ENCODE measurements at regions not wholly inside any gene's neighbourhood (a gene's known extent, or its start where the extent isn't known, plus 50 kb on each side); places are given as distances from the start of the nearest gene placed in this dataset.
"Not testable (repeated sequence)": the region's sequence is repeated elsewhere in the genome, so short reads cannot be mapped to it uniquely, and the experiment has no call there.

GRCh38 chr5:77908787-77909186 is 132.6 kb upstream of the TBCA start:
- no peaks in the 10 kb centered on the region for H3K4me1 ChIP-seq (ENCODE audit: control insufficient read depth, insufficient read depth, low read length, poor library complexity, severe bottlenecking)
- WGBS, 2 experiments (ENCODE audit: insufficient coverage in 2 of 2): 83 to 86% methylated on average over 1 to 3 of the region's 3 CpGs
- no peaks in the 10 kb centered on the region for H3K36me3 ChIP-seq (ENCODE audit: control insufficient read depth, insufficient read depth, low read length)
- no peak overlapping the region for H3K4me3 ChIP-seq (ENCODE audit: extremely low read depth, insufficient read depth, low read length, poor library complexity, severe bottlenecking)
- no peaks in the 10 kb centered on the region for H3K9me3 ChIP-seq (ENCODE audit: control insufficient read depth, low read length)
- H3K27ac ChIP-seq (ENCODE audit: low read depth, low read length, severe bottlenecking): no peak overlapping the region

GRCh38 chr5:77907786-77908185 is 131.6 kb upstream of the TBCA start:
- Histone ChIP-seq H3K27ac (ENCODE audit: low read depth, low read length, severe bottlenecking) (no peak overlapping the region), H3K4me3 (ENCODE audit: extremely low read depth, insufficient read depth, low read length, poor library complexity, severe bottlenecking) (no peak overlapping the region), H3K4me1 (ENCODE audit: control insufficient read depth, insufficient read depth, low read length, poor library complexity, severe bottlenecking) (no peaks in the 10 kb centered on the region), H3K36me3 (ENCODE audit: control insufficient read depth, insufficient read depth, low read length) (no peaks in the 10 kb centered on the region), H3K9me3 (ENCODE audit: control insufficient read depth, low read length) (no peaks in the 10 kb centered on the region)
- WGBS, 2 experiments (ENCODE audit: insufficient coverage in 2 of 2): 83 to 100% methylated on average over 1 of the region's 2 CpGs

GRCh38 chr5:77906806-77907205 is 130.7 kb upstream of the TBCA start:
- no peaks in the 10 kb centered on the region for H3K4me1 ChIP-seq (ENCODE audit: control insufficient read depth, insufficient read depth, low read length, poor library complexity, severe bottlenecking)
- WGBS, 2 experiments (ENCODE audit: insufficient coverage in 2 of 2): 97 to 100% methylated on average over 4 to 6 of the region's 8 CpGs
- no peaks in the 10 kb centered on the region for H3K36me3 ChIP-seq (ENCODE audit: control insufficient read depth, insufficient read depth, low read length)
- no peaks in the 10 kb centered on the region for H3K9me3 ChIP-seq (ENCODE audit: control insufficient read depth, low read length)
- H3K27ac ChIP-seq (ENCODE audit: low read depth, low read length, severe bottlenecking): no peak overlapping the region
- no peak overlapping the region for H3K4me3 ChIP-seq (ENCODE audit: extremely low read depth, insufficient read depth, low read length, poor library complexity, severe bottlenecking)

- H3K4me3 ChIP-seq (ENCODE audit: extremely low read depth, insufficient read depth, low read length, poor library complexity, severe bottlenecking): no peak overlapping the region
- H3K9me3 ChIP-seq (ENCODE audit: control insufficient read depth, low read length): no peaks in the 10 kb centered on the region
- H3K4me1 ChIP-seq (ENCODE audit: control insufficient read depth, insufficient read depth, low read length, poor library complexity, severe bottlenecking): no peaks in the 10 kb centered on the region
- H3K27ac ChIP-seq (ENCODE audit: low read depth, low read length, severe bottlenecking): no peak overlapping the region
- no peaks in the 10 kb centered on the region for H3K36me3 ChIP-seq (ENCODE audit: control insufficient read depth, insufficient read depth, low read length)
- no CpG with 5 or more reads among the region's 3 CpGs for WGBS, 2 experiments (ENCODE audit: insufficient coverage in 2 of 2)
Measured at GRCh38 chr5:77904362-77904761, 128.2 kb upstream of the TBCA start.

GRCh38 chr5:77900691-77901090 is 124.6 kb upstream of the TBCA start:
- Histone ChIP-seq H3K36me3 (ENCODE audit: control insufficient read depth, insufficient read depth, low read length) (no peaks in the 10 kb centered on the region), H3K27ac (ENCODE audit: low read depth, low read length, severe bottlenecking) (no peak overlapping the region), H3K4me1 (ENCODE audit: control insufficient read depth, insufficient read depth, low read length, poor library complexity, severe bottlenecking) (no peaks in the 10 kb centered on the region), H3K9me3 (ENCODE audit: control insufficient read depth, low read length) (no peaks in the 10 kb centered on the region), H3K4me3 (ENCODE audit: extremely low read depth, insufficient read depth, low read length, poor library complexity, severe bottlenecking) (no peak overlapping the region)
- WGBS, 2 experiments (ENCODE audit: insufficient coverage in 2 of 2): 80 to 100% methylated on average over 1 of the region's 3 CpGs

- Histone ChIP-seq H3K36me3 (ENCODE audit: control insufficient read depth, insufficient read depth, low read length) (no peaks in the 10 kb centered on the region), H3K4me1 (ENCODE audit: control insufficient read depth, insufficient read depth, low read length, poor library complexity, severe bottlenecking) (peaks cover 1% of the 10 kb centered on the region), H3K4me3 (ENCODE audit: extremely low read depth, insufficient read depth, low read length, poor library complexity, severe bottlenecking) (no peak overlapping the region), H3K9me3 (ENCODE audit: control insufficient read depth, low read length) (no peaks in the 10 kb centered on the region), H3K27ac (ENCODE audit: low read depth, low read length, severe bottlenecking) (no peak overlapping the region)
- 100% methylated on average over 1 to 2 of the region's 2 CpGs for WGBS, 2 experiments (ENCODE audit: insufficient coverage in 2 of 2)
Measured at GRCh38 chr5:77898385-77898784, 122.2 kb upstream of the TBCA start.

- Histone ChIP-seq H3K36me3 (ENCODE audit: control insufficient read depth, insufficient read depth, low read length) (no peaks in the 10 kb centered on the region), H3K27ac (ENCODE audit: low read depth, low read length, severe bottlenecking) (no peak overlapping the region), H3K9me3 (ENCODE audit: control insufficient read depth, low read length) (no peaks in the 10 kb centered on the region), H3K4me1 (ENCODE audit: control insufficient read depth, insufficient read depth, low read length, poor library complexity, severe bottlenecking) (peaks cover 13% of the 10 kb centered on the region), H3K4me3 (ENCODE audit: extremely low read depth, insufficient read depth, low read length, poor library complexity, severe bottlenecking) (no peak overlapping the region)
- WGBS, 2 experiments (ENCODE audit: insufficient coverage in 2 of 2): 72 to 90% methylated on average over 2 of the region's 3 CpGs
Measured at GRCh38 chr5:77896338-77896737, 120.2 kb upstream of the TBCA start.

GRCh38 chr5:77894103-77894502 is 118.0 kb upstream of the TBCA start:
- WGBS, 2 experiments (ENCODE audit: insufficient coverage in 2 of 2): no CpG with 5 or more reads among the region's 5 CpGs
- H3K27ac ChIP-seq (ENCODE audit: low read depth, low read length, severe bottlenecking); H3K9me3 ChIP-seq (ENCODE audit: control insufficient read depth, low read length); H3K4me3 ChIP-seq (ENCODE audit: extremely low read depth, insufficient read depth, low read length, poor library complexity, severe bottlenecking); H3K36me3 ChIP-seq (ENCODE audit: control insufficient read depth, insufficient read depth, low read length): not testable (repeated sequence)
- H3K4me1 ChIP-seq (ENCODE audit: control insufficient read depth, insufficient read depth, low read length, poor library complexity, severe bottlenecking): peaks cover 13% of the 10 kb centered on the region

GRCh38 chr5:77893225-77893860 is 117.2 kb upstream of the TBCA start:
- peak overlapping the region; percentile 71 for H3K27ac ChIP-seq (ENCODE audit: low read depth, low read length, severe bottlenecking)
- 71% methylated on average over 1 of the region's 3 CpGs; no CpG with 5 or more reads in 1 of the 2 experiments for WGBS, 2 experiments (ENCODE audit: insufficient coverage in 2 of 2)
- H3K4me1 ChIP-seq (ENCODE audit: control insufficient read depth, insufficient read depth, low read length, poor library complexity, severe bottlenecking): peaks cover 13% of the 10 kb centered on the region
- H3K36me3 ChIP-seq (ENCODE audit: control insufficient read depth, insufficient read depth, low read length): no peaks in the 10 kb centered on the region
- H3K4me3 ChIP-seq (ENCODE audit: extremely low read depth, insufficient read depth, low read length, poor library complexity, severe bottlenecking): no peak overlapping the region
- H3K9me3 ChIP-seq (ENCODE audit: control insufficient read depth, low read length): no peaks in the 10 kb centered on the region

- H3K36me3 ChIP-seq (ENCODE audit: control insufficient read depth, insufficient read depth, low read length): no peaks in the 10 kb centered on the region
- peaks cover 13% of the 10 kb centered on the region for H3K4me1 ChIP-seq (ENCODE audit: control insufficient read depth, insufficient read depth, low read length, poor library complexity, severe bottlenecking)
- no peaks in the 10 kb centered on the region for H3K9me3 ChIP-seq (ENCODE audit: control insufficient read depth, low read length)
- no peak overlapping the region for H3K27ac ChIP-seq (ENCODE audit: low read depth, low read length, severe bottlenecking)
- WGBS, 2 experiments (ENCODE audit: insufficient coverage in 2 of 2): 91% methylated on average over 8 to 10 of the region's 12 CpGs
- no peak overlapping the region for H3K4me3 ChIP-seq (ENCODE audit: extremely low read depth, insufficient read depth, low read length, poor library complexity, severe bottlenecking)
Measured at GRCh38 chr5:77892061-77893010, 116.2 kb upstream of the TBCA start.

- Histone ChIP-seq H3K4me1 (ENCODE audit: control insufficient read depth, insufficient read depth, low read length, poor library complexity, severe bottlenecking) (no peaks in the 10 kb centered on the region), H3K4me3 (ENCODE audit: extremely low read depth, insufficient read depth, low read length, poor library complexity, severe bottlenecking) (no peak overlapping the region), H3K9me3 (ENCODE audit: control insufficient read depth, low read length) (no peaks in the 10 kb centered on the region), H3K27ac (ENCODE audit: low read depth, low read length, severe bottlenecking) (no peak overlapping the region), H3K36me3 (ENCODE audit: control insufficient read depth, insufficient read depth, low read length) (no peaks in the 10 kb centered on the region)
- 83 to 88% methylated on average over 1 of the region's 4 CpGs for WGBS, 2 experiments (ENCODE audit: insufficient coverage in 2 of 2)
Measured at GRCh38 chr5:77885519-77885918, 109.4 kb upstream of the TBCA start.
